ENCODE measurements at regions not wholly inside any gene's neighbourhood (a gene's known extent, or its start where the extent isn't known, plus 50 kb on each side); places are given as distances from the start of the nearest gene placed in this dataset.

DNA sequence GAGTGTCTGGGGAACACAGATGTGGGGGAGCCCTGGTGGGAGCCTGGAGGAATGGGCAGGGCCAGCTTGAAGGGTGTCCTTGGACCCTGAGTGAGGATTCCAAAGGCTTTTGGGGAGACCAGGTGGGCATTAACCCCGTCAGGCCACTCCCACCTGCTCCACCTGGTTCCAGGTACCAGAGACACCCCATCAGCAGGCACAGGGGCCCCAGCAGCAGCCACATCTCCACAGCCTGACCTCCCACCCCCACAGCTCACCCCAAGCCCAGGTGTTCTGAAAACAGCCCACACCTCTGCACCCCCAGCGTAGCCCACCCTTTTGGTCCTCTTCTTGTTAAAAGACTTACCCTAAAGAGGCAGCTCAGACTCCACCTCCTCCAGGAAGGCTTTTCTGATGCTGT lies 102.1 kb upstream of the PRR20G start:
- TF ChIP-seq, protein P1, sequence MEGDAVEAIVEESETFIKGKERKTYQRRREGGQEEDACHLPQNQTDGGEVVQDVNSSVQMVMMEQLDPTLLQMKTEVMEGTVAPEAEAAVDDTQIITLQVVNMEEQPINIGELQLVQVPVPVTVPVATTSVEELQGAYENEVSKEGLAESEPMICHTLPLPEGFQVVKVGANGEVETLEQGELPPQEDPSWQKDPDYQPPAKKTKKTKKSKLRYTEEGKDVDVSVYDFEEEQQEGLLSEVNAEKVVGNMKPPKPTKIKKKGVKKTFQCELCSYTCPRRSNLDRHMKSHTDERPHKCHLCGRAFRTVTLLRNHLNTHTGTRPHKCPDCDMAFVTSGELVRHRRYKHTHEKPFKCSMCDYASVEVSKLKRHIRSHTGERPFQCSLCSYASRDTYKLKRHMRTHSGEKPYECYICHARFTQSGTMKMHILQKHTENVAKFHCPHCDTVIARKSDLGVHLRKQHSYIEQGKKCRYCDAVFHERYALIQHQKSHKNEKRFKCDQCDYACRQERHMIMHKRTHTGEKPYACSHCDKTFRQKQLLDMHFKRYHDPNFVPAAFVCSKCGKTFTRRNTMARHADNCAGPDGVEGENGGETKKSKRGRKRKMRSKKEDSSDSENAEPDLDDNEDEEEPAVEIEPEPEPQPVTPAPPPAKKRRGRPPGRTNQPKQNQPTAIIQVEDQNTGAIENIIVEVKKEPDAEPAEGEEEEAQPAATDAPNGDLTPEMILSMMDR (IDR thresholded peaks at IDR 0.05; ENCODE audit: insufficient read depth, low read length, poor library complexity, severe bottlenecking): no peak
- peaks cover 3% of the 10 kb centered on the region for H3K27me3 ChIP-seq (replicated peaks; ENCODE audit: control insufficient read depth, insufficient read depth, low read length)
- H3K36me3 ChIP-seq (ENCODE audit: control insufficient read depth, insufficient read depth, low read length): no peaks in the 10 kb centered on the region
- H3K4me3 ChIP-seq (replicated peaks; ENCODE audit: low read depth, low read length): no peak overlapping the region
- no peak for DNase-seq (ENCODE audit: extremely low read depth, insufficient read length)

DNA sequence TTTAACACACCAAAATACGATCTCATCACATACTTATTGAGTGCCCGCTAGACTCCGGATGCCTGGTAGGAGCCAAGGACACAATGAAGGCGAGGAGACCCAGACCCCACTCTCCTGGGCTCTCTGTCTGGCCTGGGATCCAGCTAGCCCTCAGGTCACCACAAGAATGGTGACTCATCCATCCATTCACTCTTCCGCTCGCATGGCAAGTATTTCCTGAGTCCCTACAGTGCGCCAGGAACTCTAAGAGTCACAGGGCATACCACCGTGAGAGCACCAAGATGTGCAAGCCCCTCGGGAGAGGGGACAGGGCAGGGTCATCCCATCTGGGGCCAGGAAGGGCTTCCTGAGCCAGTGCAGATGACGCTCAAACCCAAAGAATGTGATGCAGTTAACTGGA lies 101.6 kb upstream of the PRR20G start:
- TF ChIP-seq, protein P1 (IDR thresholded peaks at IDR 0.05; ENCODE audit: insufficient read depth, low read length, poor library complexity, severe bottlenecking): no peak
- Histone ChIP-seq H3K4me3 (replicated peaks; ENCODE audit: low read depth, low read length) (no peak overlapping the region), H3K27me3 (replicated peaks; ENCODE audit: control insufficient read depth, insufficient read depth, low read length) (peaks cover 3% of the 10 kb centered on the region), H3K36me3 (ENCODE audit: control insufficient read depth, insufficient read depth, low read length) (no peaks in the 10 kb centered on the region)
- no peak for DNase-seq (ENCODE audit: extremely low read depth, insufficient read length)

DNA sequence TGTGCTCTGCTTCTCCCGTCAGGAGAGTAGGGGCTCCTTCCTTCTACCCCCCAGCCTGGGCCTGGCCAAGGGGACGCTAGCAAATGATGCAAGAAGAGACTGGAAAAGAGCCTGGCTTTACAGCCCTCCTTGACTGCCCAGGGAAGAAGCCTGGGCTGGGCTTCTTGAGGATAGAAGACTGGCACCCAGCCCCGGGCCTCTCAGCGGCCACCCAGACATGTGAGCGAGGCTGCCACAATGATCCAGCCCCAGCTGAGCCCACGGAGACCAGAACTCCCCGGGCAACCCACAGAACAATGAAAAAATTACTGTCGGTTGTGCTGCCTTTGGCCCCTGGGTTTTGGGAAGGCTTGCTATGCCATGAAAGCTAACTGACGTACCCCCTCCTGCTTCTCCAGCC lies 100.6 kb upstream of the PRR20G start:
- DNase-seq (ENCODE audit: extremely low read depth, insufficient read length): no peak
- H3K27me3 ChIP-seq (replicated peaks; ENCODE audit: control insufficient read depth, insufficient read depth, low read length): peaks cover 3% of the 10 kb centered on the region
- TF ChIP-seq, protein P1 (IDR thresholded peaks at IDR 0.05; ENCODE audit: insufficient read depth, low read length, poor library complexity, severe bottlenecking): no peak
- no peak overlapping the region for H3K4me3 ChIP-seq (replicated peaks; ENCODE audit: low read depth, low read length)
- no peaks in the 10 kb centered on the region for H3K36me3 ChIP-seq (ENCODE audit: control insufficient read depth, insufficient read depth, low read length)

DNA sequence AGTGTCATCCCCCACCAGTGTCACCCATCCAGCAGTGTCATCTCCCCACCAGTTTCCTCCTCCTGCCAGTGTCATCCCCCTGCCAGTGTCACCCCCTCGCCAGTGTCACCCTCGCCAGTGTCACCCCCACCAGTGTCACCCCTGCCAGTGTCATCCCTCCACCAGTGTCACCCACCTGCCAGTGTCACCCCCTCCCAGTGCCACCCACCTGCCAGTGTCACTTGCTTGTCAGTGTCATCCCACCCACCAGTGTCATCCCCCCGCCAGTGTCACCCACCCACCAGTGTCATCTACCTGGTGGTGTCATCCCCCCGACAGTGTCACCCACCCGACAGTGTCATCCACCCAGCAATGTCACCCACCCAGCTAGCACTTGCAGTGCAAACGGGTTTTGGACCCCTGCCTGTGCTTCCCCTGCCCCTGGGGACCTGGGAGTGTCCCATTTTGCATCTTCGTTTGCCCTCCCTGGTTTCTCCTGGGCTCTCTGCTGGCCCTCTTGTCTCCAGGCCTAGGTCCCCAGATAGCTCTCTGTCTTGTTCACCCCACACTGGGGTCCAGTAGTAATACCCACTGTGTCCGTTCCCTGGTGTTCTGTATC lies 99.8 kb upstream of the PRR20G start:
- no peaks in the 10 kb centered on the region for H3K36me3 ChIP-seq (ENCODE audit: control insufficient read depth, insufficient read depth, low read length)
- no peak overlapping the region for H3K4me3 ChIP-seq (replicated peaks; ENCODE audit: low read depth, low read length)
- peaks cover 2% of the 10 kb centered on the region for H3K27me3 ChIP-seq (replicated peaks; ENCODE audit: control insufficient read depth, insufficient read depth, low read length)
- TF ChIP-seq, protein P1 (IDR thresholded peaks at IDR 0.05; ENCODE audit: insufficient read depth, low read length, poor library complexity, severe bottlenecking): no peak
- DNase-seq (ENCODE audit: extremely low read depth, insufficient read length): no peak

DNA sequence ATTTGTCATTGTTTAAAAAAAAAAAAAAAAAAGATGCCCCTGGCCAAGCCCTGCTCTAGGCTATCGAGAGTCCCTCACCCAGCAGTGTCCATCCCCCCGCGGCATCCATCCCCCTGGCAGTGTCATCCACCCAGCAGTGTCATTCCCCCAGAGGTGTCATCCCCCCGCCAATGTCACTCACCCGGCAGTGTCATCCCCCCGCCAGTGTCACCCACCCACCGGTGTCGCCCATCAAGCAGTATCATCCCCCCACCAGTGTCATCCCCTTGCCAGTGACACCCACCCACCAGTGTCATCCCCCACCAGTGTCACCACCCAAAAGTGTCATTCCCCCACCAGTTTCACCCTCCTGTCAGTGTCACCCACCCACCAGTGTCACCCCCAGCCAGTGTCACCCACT lies 99.3 kb upstream of the PRR20G start:
- no peaks in the 10 kb centered on the region for H3K36me3 ChIP-seq (ENCODE audit: control insufficient read depth, insufficient read depth, low read length)
- no peak overlapping the region for H3K4me3 ChIP-seq (replicated peaks; ENCODE audit: low read depth, low read length)
- TF ChIP-seq, protein P1 (IDR thresholded peaks at IDR 0.05; ENCODE audit: insufficient read depth, low read length, poor library complexity, severe bottlenecking): no peak
- peaks cover 1% of the 10 kb centered on the region; the same call in 1 of the 2 replicates for H3K27me3 ChIP-seq (replicated peaks; ENCODE audit: control insufficient read depth, insufficient read depth, low read length)
- DNase-seq (ENCODE audit: extremely low read depth, insufficient read length): no peak

DNA sequence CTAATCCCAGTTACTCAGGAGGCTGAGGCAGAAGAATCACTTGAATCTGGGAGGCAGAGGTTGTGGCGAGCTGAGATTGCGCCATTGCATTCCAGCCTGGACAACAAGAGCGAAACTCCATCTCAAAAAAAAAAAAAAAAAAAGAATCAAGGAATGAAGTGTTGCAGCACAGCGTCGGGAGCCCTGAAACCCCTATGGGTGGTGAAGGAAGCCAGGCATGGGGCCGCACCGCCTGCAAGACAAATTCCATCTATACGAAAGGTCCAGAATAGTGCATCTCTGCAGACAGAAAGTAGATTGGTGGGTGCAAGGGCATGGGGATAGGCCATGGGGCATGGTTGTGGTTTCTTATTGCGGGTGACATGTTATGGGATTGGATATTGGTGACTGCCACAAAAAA lies 98.6 kb upstream of the PRR20G start:
- H3K4me3 ChIP-seq (replicated peaks; ENCODE audit: low read depth, low read length): no peak overlapping the region
- TF ChIP-seq, protein P1 (IDR thresholded peaks at IDR 0.05; ENCODE audit: insufficient read depth, low read length, poor library complexity, severe bottlenecking): no peak
- no peak for DNase-seq (ENCODE audit: extremely low read depth, insufficient read length)
- no peaks in the 10 kb centered on the region for H3K36me3 ChIP-seq (ENCODE audit: control insufficient read depth, insufficient read depth, low read length)
- peaks cover 1% of the 10 kb centered on the region; the same call in 1 of the 2 replicates for H3K27me3 ChIP-seq (replicated peaks; ENCODE audit: control insufficient read depth, insufficient read depth, low read length)

Data from GM06990 (cell line).